ENCODE measurements at regions not wholly inside any gene's neighbourhood (a gene's known extent, or its start where the extent isn't known, plus 50 kb on each side); places are given as distances from the start of the nearest gene placed in this dataset.

DNA sequence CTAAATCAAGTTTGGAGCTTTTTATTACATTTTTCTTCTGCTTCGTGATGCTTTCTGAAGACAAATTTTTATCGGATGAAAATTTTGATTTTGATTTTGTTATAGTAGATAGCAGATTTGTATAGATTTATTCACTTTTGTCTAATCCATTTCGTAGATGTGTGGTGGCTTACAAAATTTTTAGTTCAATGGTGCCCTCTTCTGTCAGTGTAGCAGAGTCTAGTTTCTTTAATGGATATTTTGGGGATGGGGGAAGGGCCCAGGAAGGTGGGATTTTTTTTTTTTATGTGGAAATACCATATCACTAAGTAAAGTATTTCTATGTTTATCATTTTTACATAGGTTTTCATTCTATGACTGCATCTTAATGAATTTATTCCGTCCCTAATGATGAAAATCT is 259.9 kb upstream of the TARS1 start:
- no peaks in the 10 kb centered on the region for H3K9me2 ChIP-seq (ENCODE audit: insufficient read depth)
- no peaks in the 10 kb centered on the region for H3F3A ChIP-seq (replicated peaks; ENCODE audit: low read depth)
- H3K4me2 ChIP-seq, result no peak overlapping the region
- H3K27ac Mint-ChIP-seq, result no peak overlapping the region
- DNase-seq (ENCODE audit: low spot score) (peak; percentile 42), ATAC-seq (no peak)
- no peaks in the 10 kb centered on the region for H3K36me3 Mint-ChIP-seq (ENCODE audit: low read depth)
- no peaks in the 10 kb centered on the region for H3K27me3 ChIP-seq (ENCODE audit: insufficient read depth)
- H3K4me3 ChIP-seq, result no peak overlapping the region
- H3K9me3 Mint-ChIP-seq, result no peaks in the 10 kb centered on the region
- H3K4me1 Mint-ChIP-seq, result 0 out of 3 replicates have a peak, but pooled peaks cover 2% of the 10 kb centered on the region
- no peak overlapping the region for H2AFZ ChIP-seq
- no peak overlapping the region for H3K27ac ChIP-seq (ENCODE audit: low read depth)
- no peaks in the 10 kb centered on the region for H3K79me2 ChIP-seq (replicated peaks; ENCODE audit: insufficient read depth)
- no peak for TF ChIP-seq ZNF114 (CRISPR knock-in tag; IDR thresholded peaks at IDR 0.05)
- TF ChIP-seq, protein P1, sequence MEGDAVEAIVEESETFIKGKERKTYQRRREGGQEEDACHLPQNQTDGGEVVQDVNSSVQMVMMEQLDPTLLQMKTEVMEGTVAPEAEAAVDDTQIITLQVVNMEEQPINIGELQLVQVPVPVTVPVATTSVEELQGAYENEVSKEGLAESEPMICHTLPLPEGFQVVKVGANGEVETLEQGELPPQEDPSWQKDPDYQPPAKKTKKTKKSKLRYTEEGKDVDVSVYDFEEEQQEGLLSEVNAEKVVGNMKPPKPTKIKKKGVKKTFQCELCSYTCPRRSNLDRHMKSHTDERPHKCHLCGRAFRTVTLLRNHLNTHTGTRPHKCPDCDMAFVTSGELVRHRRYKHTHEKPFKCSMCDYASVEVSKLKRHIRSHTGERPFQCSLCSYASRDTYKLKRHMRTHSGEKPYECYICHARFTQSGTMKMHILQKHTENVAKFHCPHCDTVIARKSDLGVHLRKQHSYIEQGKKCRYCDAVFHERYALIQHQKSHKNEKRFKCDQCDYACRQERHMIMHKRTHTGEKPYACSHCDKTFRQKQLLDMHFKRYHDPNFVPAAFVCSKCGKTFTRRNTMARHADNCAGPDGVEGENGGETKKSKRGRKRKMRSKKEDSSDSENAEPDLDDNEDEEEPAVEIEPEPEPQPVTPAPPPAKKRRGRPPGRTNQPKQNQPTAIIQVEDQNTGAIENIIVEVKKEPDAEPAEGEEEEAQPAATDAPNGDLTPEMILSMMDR (conservative IDR thresholded peaks at IDR 0.05; ENCODE audit: low read depth in 2 of 2), result peak; percentile 57 to 62
- H3K36me3 ChIP-seq (ENCODE audit: insufficient read depth), result no peaks in the 10 kb centered on the region
- no peak overlapping the region for H3K4me3 Mint-ChIP-seq
- no peaks in the 10 kb centered on the region for H3K4me1 ChIP-seq (ENCODE audit: insufficient read depth)
- H3K27me3 Mint-ChIP-seq (ENCODE audit: insufficient read depth, low read depth, poor library complexity), result no peaks in the 10 kb centered on the region
- H4K20me1 ChIP-seq (replicated peaks; ENCODE audit: insufficient read depth), result no peaks in the 10 kb centered on the region

DNA sequence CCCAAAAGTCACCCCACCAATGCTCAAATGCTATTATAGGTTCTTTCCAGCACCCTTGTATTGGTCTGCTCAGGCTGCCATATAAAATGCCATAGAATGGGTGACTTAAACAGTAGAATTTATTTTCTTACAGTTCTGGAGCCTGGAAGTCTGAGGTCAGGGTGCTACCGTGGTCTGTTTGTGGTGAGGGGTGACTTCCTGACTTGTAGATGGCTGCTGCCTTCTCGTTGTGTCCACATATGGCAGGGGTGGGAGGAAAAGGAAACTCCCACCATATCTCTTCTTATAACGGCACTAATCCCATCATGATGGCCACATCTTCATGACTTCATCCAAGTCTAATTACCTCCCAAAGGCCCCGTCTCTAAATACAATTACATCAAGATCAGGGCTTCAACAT is 257.8 kb upstream of the TARS1 start:
- H3K27me3 ChIP-seq (ENCODE audit: insufficient read depth), result no peaks in the 10 kb centered on the region
- no peak overlapping the region for H3K4me2 ChIP-seq
- H3K36me3 Mint-ChIP-seq (ENCODE audit: low read depth), result no peaks in the 10 kb centered on the region
- no peaks in the 10 kb centered on the region for H4K20me1 ChIP-seq (replicated peaks; ENCODE audit: insufficient read depth)
- no peaks in the 10 kb centered on the region for H3K4me1 ChIP-seq (ENCODE audit: insufficient read depth)
- no peaks in the 10 kb centered on the region for H3K9me3 Mint-ChIP-seq
- no peak overlapping the region for H2AFZ ChIP-seq
- ATAC-seq (no peak), DNase-seq (ENCODE audit: low spot score) (no peak)
- H3K27me3 Mint-ChIP-seq (ENCODE audit: insufficient read depth, low read depth, poor library complexity), result no peaks in the 10 kb centered on the region
- no peak overlapping the region for H3K27ac ChIP-seq (ENCODE audit: low read depth)
- no peaks in the 10 kb centered on the region for H3F3A ChIP-seq (replicated peaks; ENCODE audit: low read depth)
- TF ChIP-seq EZH2 (IDR thresholded peaks at IDR 0.05; ENCODE audit: low read depth, unreplicated experiment), result no peak
- no peak for TF ChIP-seq JUNB (IDR thresholded peaks at IDR 0.05; ENCODE audit: unreplicated experiment)
- H3K4me1 Mint-ChIP-seq, result 0 out of 3 replicates have a peak, but pooled peaks cover 2% of the 10 kb centered on the region
- no peaks in the 10 kb centered on the region for H3K36me3 ChIP-seq (ENCODE audit: insufficient read depth)
- H3K4me3 Mint-ChIP-seq, result no peak overlapping the region
- H3K9me2 ChIP-seq (ENCODE audit: insufficient read depth), result no peaks in the 10 kb centered on the region
- H3K79me2 ChIP-seq (replicated peaks; ENCODE audit: insufficient read depth), result no peaks in the 10 kb centered on the region
- H3K27ac Mint-ChIP-seq, result no peak overlapping the region
- no peak overlapping the region for H3K4me3 ChIP-seq

DNA sequence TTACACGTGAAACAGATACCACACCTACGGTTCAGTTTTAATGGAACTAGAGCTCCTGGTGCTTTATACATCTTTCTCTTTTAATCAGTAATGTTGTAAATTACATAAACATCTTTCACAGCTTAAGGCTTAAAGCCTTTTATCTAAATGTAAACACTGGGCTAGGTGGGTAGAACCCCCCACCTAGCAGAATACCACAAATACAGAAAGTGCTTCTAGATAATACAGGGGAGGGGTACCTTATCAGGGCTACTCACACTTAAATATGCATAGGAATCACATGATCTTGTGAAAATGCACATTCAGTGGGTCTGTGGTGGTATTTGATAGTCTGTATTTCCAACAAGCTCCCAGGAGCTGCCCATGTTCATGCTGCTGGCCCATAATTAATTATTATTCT is 256.4 kb upstream of the TARS1 start:
- ATAC-seq, result no peak
- Mint-ChIP-seq H3K9me3 (peaks cover 6% of the 10 kb centered on the region; the same call in 1 of the 3 replicates), H3K4me1 (0 out of 3 replicates have a peak, but pooled peaks cover 2% of the 10 kb centered on the region), H3K27me3 (ENCODE audit: insufficient read depth, low read depth, poor library complexity) (no peaks in the 10 kb centered on the region), H3K36me3 (ENCODE audit: low read depth) (peaks cover 4% of the 10 kb centered on the region; the same call in 1 of the 3 replicates), H3K27ac (no peak overlapping the region; the same call in 1 of the 2 replicates), H3K4me3 (no peak overlapping the region)
- H3K27me3 ChIP-seq (ENCODE audit: insufficient read depth), result no peaks in the 10 kb centered on the region
- no peaks in the 10 kb centered on the region for H3K79me2 ChIP-seq (replicated peaks; ENCODE audit: insufficient read depth)
- DNase-seq (ENCODE audit: low spot score), result no peak
- H3K27ac ChIP-seq (ENCODE audit: low read depth), result no peak overlapping the region
- H2AFZ ChIP-seq, result no peak overlapping the region
- H3K4me1 ChIP-seq (ENCODE audit: insufficient read depth), result no peaks in the 10 kb centered on the region
- H3K36me3 ChIP-seq (ENCODE audit: insufficient read depth), result no peaks in the 10 kb centered on the region
- no peaks in the 10 kb centered on the region for H4K20me1 ChIP-seq (replicated peaks; ENCODE audit: insufficient read depth)
- H3F3A ChIP-seq (replicated peaks; ENCODE audit: low read depth), result no peaks in the 10 kb centered on the region
- no peaks in the 10 kb centered on the region for H3K9me2 ChIP-seq (ENCODE audit: insufficient read depth)
- H3K4me3 ChIP-seq, result no peak overlapping the region
- no peak overlapping the region for H3K4me2 ChIP-seq
- TF ChIP-seq ZNF331 (CRISPR knock-in tag; IDR thresholded peaks at IDR 0.05; ENCODE audit: low read depth) (no peak), CREB1 (CRISPR knock-in tag; IDR thresholded peaks at IDR 0.05; ENCODE audit: low read depth) (no peak), EZH2 (IDR thresholded peaks at IDR 0.05; ENCODE audit: low read depth, unreplicated experiment) (no peak), JUNB (IDR thresholded peaks at IDR 0.05; ENCODE audit: unreplicated experiment) (no peak)
- TF ChIP-seq, protein P2, sequence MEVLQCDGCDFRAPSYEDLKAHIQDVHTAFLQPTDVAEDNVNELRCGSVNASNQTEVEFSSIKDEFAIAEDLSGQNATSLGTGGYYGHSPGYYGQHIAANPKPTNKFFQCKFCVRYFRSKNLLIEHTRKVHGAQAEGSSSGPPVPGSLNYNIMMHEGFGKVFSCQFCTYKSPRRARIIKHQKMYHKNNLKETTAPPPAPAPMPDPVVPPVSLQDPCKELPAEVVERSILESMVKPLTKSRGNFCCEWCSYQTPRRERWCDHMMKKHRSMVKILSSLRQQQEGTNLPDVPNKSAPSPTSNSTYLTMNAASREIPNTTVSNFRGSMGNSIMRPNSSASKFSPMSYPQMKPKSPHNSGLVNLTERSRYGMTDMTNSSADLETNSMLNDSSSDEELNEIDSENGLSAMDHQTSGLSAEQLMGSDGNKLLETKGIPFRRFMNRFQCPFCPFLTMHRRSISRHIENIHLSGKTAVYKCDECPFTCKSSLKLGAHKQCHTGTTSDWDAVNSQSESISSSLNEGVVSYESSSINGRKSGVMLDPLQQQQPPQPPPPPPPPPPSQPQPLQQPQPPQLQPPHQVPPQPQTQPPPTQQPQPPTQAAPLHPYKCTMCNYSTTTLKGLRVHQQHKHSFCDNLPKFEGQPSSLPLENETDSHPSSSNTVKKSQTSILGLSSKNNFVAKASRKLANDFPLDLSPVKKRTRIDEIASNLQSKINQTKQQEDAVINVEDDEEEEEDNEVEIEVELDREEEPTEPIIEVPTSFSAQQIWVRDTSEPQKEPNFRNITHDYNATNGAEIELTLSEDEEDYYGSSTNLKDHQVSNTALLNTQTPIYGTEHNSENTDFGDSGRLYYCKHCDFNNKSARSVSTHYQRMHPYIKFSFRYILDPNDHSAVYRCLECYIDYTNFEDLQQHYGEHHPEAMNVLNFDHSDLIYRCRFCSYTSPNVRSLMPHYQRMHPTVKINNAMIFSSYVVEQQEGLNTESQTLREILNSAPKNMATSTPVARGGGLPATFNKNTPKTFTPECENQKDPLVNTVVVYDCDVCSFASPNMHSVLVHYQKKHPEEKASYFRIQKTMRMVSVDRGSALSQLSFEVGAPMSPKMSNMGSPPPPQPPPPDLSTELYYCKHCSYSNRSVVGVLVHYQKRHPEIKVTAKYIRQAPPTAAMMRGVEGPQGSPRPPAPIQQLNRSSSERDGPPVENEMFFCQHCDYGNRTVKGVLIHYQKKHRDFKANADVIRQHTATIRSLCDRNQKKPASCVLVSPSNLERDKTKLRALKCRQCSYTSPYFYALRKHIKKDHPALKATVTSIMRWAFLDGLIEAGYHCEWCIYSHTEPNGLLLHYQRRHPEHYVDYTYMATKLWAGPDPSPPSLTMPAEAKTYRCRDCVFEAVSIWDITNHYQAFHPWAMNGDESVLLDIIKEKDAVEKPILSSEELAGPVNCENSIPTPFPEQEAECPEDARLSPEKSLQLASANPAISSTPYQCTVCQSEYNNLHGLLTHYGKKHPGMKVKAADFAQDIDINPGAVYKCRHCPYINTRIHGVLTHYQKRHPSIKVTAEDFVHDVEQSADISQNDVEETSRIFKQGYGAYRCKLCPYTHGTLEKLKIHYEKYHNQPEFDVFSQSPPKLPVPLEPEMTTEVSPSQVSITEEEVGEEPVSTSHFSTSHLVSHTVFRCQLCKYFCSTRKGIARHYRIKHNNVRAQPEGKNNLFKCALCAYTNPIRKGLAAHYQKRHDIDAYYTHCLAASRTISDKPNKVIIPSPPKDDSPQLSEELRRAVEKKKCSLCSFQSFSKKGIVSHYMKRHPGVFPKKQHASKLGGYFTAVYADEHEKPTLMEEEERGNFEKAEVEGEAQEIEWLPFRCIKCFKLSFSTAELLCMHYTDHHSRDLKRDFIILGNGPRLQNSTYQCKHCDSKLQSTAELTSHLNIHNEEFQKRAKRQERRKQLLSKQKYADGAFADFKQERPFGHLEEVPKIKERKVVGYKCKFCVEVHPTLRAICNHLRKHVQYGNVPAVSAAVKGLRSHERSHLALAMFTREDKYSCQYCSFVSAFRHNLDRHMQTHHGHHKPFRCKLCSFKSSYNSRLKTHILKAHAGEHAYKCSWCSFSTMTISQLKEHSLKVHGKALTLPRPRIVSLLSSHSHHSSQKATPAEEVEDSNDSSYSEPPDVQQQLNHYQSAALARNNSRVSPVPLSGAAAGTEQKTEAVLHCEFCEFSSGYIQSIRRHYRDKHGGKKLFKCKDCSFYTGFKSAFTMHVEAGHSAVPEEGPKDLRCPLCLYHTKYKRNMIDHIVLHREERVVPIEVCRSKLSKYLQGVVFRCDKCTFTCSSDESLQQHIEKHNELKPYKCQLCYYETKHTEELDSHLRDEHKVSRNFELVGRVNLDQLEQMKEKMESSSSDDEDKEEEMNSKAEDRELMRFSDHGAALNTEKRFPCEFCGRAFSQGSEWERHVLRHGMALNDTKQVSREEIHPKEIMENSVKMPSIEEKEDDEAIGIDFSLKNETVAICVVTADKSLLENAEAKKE (CRISPR knock-in tag; IDR thresholded peaks at IDR 0.05), result no peak
- TF ChIP-seq, protein P3, sequence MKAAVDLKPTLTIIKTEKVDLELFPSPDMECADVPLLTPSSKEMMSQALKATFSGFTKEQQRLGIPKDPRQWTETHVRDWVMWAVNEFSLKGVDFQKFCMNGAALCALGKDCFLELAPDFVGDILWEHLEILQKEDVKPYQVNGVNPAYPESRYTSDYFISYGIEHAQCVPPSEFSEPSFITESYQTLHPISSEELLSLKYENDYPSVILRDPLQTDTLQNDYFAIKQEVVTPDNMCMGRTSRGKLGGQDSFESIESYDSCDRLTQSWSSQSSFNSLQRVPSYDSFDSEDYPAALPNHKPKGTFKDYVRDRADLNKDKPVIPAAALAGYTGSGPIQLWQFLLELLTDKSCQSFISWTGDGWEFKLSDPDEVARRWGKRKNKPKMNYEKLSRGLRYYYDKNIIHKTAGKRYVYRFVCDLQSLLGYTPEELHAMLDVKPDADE (IDR thresholded peaks at IDR 0.05), result no peak

Measured in GM23338 (cell line).